OCI-LY3 (cell line): ENCODE measurements at regions not wholly inside any gene's neighbourhood (a gene's known extent, or its start where the extent isn't known, plus 50 kb on each side); places are given as distances from the start of the nearest gene placed in this dataset.

ENCODE experiments used
- H2AFZ ChIP-seq: fragments of 200-600, 300-600 bp; shearing (Covaris generic); 2 replicates; pipeline ENCODE4 v1.6.0; 2014; ENCODE audit warnings: antibody characterized with exemption, low read depth, low read length
- H3K27ac ChIP-seq: fragments of 200-600, 300-600 bp; sonication (generic); 2 replicates; pipeline ENCODE4 v1.5.1; 2014; ENCODE audit warnings: mild to moderate bottlenecking, low read length, moderate library complexity, mixed read lengths
- H3K27me3 ChIP-seq: fragments of 200-600, 300-600 bp; sonication (generic); 2 replicates; pipeline ENCODE4 v1.6.1; 2014; ENCODE audit warnings: low read depth, low read length, mixed read lengths
- H3K36me3 ChIP-seq: fragments of 200-600, 300-600 bp; sonication (generic); replicated peaks from 2 replicates; pipeline ENCODE3; 2014; ENCODE audit warnings: low read depth, low read length, mixed read lengths
- H3K4me1 ChIP-seq: fragments of 300-600, 200-600 bp; sonication (generic); 2 replicates; pipeline ENCODE4 v1.6.1; 2014; ENCODE audit warnings: low read length, mixed read lengths
- H3K4me2 ChIP-seq: fragments of 200-600, 300-600 bp; sonication (generic); 2 replicates; pipeline ENCODE4 v1.6.1; 2014; ENCODE audit warnings: low read length, mixed read lengths
- H3K4me3 ChIP-seq: fragments of 300-600, 200-600 bp; sonication (generic); 2 replicates; pipeline ENCODE4 v1.5.1; 2014; ENCODE audit warnings: antibody characterized with exemption, mild to moderate bottlenecking, low read length, moderate library complexity
- H3K79me2 ChIP-seq: fragments of 300-600, 200-600 bp; shearing (Covaris generic); 2 replicates; pipeline ENCODE4 v1.6.1; 2014; ENCODE audit warnings: mild to moderate bottlenecking, low read length, mixed read lengths
- H3K9ac ChIP-seq: fragments of 300-600, 200-600 bp; shearing (Covaris generic); 2 replicates; pipeline ENCODE4 v1.6.0; 2014; ENCODE audit warnings: mild to moderate bottlenecking, low read length, moderate library complexity
- H3K9me3 ChIP-seq: fragments of 200-600, 300-600 bp; shearing (Covaris generic); 2 replicates; pipeline ENCODE4 v1.6.1; 2014; ENCODE audit warnings: low read length, mixed read lengths; ENCODE audit not compliant: insufficient read depth
- H4K20me1 ChIP-seq: fragments of 200-600, 300-600 bp; sonication (generic); 2 replicates; pipeline ENCODE4 v1.6.1; 2016; ENCODE audit warnings: low read length, mixed read lengths; ENCODE audit not compliant: insufficient read depth
- CTCF ChIP-seq: fragments of 200-600, 300-600 bp; sonication (generic); IDR thresholded peaks from 2 replicates; pipeline ENCODE4 v1.5.1; 2014; ENCODE audit warnings: antibody characterized with exemption, low read length, low read depth
- EZH2phosphoT487 ChIP-seq: fragments of 200-600 bp; shearing (Covaris generic); IDR thresholded peaks from 2 replicates; pipeline ENCODE4 v1.6.1; 2018; ENCODE audit warnings: antibody characterized with exemption, mixed run types, low read depth

- Histone ChIP-seq H3K4me2 (no peak overlapping the region), H3K9me3 (no peaks in the 10 kb centered on the region), H4K20me1 (no peaks in the 10 kb centered on the region), H3K4me3 (no peak overlapping the region), H3K79me2 (no peaks in the 10 kb centered on the region), H3K27ac (no peak overlapping the region), H3K4me1 (no peaks in the 10 kb centered on the region), H2AFZ (no peak overlapping the region), H3K9ac (no peak overlapping the region), H3K27me3 (peaks cover 8% of the 10 kb centered on the region; the same call in 1 of the 2 replicates), H3K36me3 (no peaks in the 10 kb centered on the region)
- TF ChIP-seq CTCF, result no peak
- TF ChIP-seq EZH2phosphoT487, result no peak
Observed at GRCh38 chr3:159275741-159276140, 473.9 kb downstream of the MFSD1 start.

GRCh38 chr3:159277814-159278213 is 476.0 kb downstream of the MFSD1 start:
- H3K9ac ChIP-seq, result no peak overlapping the region
- H3K4me1 ChIP-seq, result no peaks in the 10 kb centered on the region
- H4K20me1 ChIP-seq, result no peaks in the 10 kb centered on the region
- no peaks in the 10 kb centered on the region for H3K36me3 ChIP-seq
- H3K79me2 ChIP-seq, result no peaks in the 10 kb centered on the region
- H3K9me3 ChIP-seq, result no peaks in the 10 kb centered on the region
- no peak overlapping the region for H3K4me3 ChIP-seq
- no peak overlapping the region for H3K4me2 ChIP-seq
- H3K27ac ChIP-seq, result no peak overlapping the region
- H3K27me3 ChIP-seq, result peaks cover 8% of the 10 kb centered on the region; the same call in 1 of the 2 replicates
- H2AFZ ChIP-seq, result no peak overlapping the region
- TF ChIP-seq EZH2phosphoT487 (no peak), CTCF (no peak)

GRCh38 chr3:159280386-159281191 is 478.7 kb downstream of the MFSD1 start:
- Histone ChIP-seq H4K20me1 (no peaks in the 10 kb centered on the region), H3K27ac (no peak overlapping the region), H2AFZ (no peak overlapping the region), H3K9ac (no peak overlapping the region), H3K4me3 (no peak overlapping the region), H3K36me3 (no peaks in the 10 kb centered on the region), H3K9me3 (no peaks in the 10 kb centered on the region), H3K4me1 (no peaks in the 10 kb centered on the region), H3K79me2 (no peaks in the 10 kb centered on the region), H3K27me3 (peaks cover 8% of the 10 kb centered on the region; the same call in 1 of the 2 replicates), H3K4me2 (no peak overlapping the region)
- TF ChIP-seq EZH2phosphoT487, result no peak
- no peak for TF ChIP-seq CTCF

- Histone ChIP-seq H2AFZ (no peak overlapping the region), H3K36me3 (no peaks in the 10 kb centered on the region), H3K79me2 (no peaks in the 10 kb centered on the region), H3K27me3 (no peaks in the 10 kb centered on the region; the same call in 1 of the 2 replicates), H3K27ac (no peak overlapping the region), H4K20me1 (no peaks in the 10 kb centered on the region), H3K4me3 (no peak overlapping the region), H3K9me3 (no peaks in the 10 kb centered on the region), H3K4me2 (no peak overlapping the region), H3K4me1 (no peaks in the 10 kb centered on the region), H3K9ac (no peak overlapping the region)
- no peak for TF ChIP-seq CTCF
- TF ChIP-seq EZH2phosphoT487, result no peak
Observed at GRCh38 chr3:159293493-159293892, 491.6 kb downstream of the MFSD1 start.
